Body of pancreas (tissue), 4 donors: ENCODE measurements at regions not wholly inside any gene's neighbourhood (a gene's known extent, or its start where the extent isn't known, plus 50 kb on each side); places are given as distances from the start of the nearest gene placed in this dataset.
"Not testable (repeated sequence)": the region's sequence is repeated elsewhere in the genome, so short reads cannot be mapped to it uniquely, and the experiment has no call there.

ENCODE experiments used
- ATAC-seq: fragments of 150-250 bp; one replicate; pipeline ENCODE4 v1.9.1; 2016
- DNase-seq, 4 donors: peaks; one replicate each; pipeline ENCODE4 v3.0.0-alpha.2; 2019
- H3K27ac ChIP-seq, 4 donors: fragments of 200-600 bp; sonication (generic); 1 replicate in 3 of 4; 2 replicates in 1 of 4; pipeline versions ENCODE4 v1.5.1 to v1.6.1; 2016 to 2019; ENCODE audit warnings: mild to moderate bottlenecking in 1 of 4, mixed read lengths in 1 of 4, moderate library complexity in 1 of 4
- H3K27me3 ChIP-seq, 2 donors: fragments of 200-600 bp; sonication (generic); one replicate each; pipeline ENCODE4 v1.6.0; 2016; ENCODE audit warnings: mild to moderate bottlenecking in 1 of 2
- H3K36me3 ChIP-seq, 2 donors: fragments of 200-600 bp; sonication (generic); replicated peaks in 1 of 2; 2 replicates each; pipeline ENCODE4 v1.5.1; 2016; ENCODE audit warnings: low read depth in 2 of 2; ENCODE audit not compliant: insufficient read depth in 1 of 2
- H3K4me1 ChIP-seq: fragments of 200-600 bp; sonication (generic); one replicate; pipeline ENCODE4 v1.6.0; 2016
- H3K4me3 ChIP-seq, 2 donors: fragments of 200-600 bp; sonication (generic); 1 replicate in 1 of 2; 2 replicates in 1 of 2; pipeline ENCODE4 v1.5.1; 2016 to 2019
- H3K9me3 ChIP-seq, 3 donors: fragments of 200-600 bp; sonication (generic); 1 replicate in 2 of 3; 2 replicates in 1 of 3; pipeline ENCODE4 v1.5.1; 2016
- WGBS, 2 donors: methylation state at CpG; one replicate each; pipeline ENCODE4 v1.1.5; 2017; 5-methylcytosine and 5-hydroxymethylcytosine counted together
- intact Hi-C: fragments of 100-400 bp; cut with DNase I; formaldehyde crosslinking; loops from one replicate; pipeline ENCODE4 v1.15.1; 2023

GRCh38 chr17:16839242-16840175 is 132.4 kb downstream of the TNFRSF13B start:
- H3K4me3 ChIP-seq, H3K27ac ChIP-seq, H3K4me1 ChIP-seq, H3K36me3 ChIP-seq, H3K9me3 ChIP-seq, DNase-seq, H3K27me3 ChIP-seq, intact Hi-C loops, ATAC-seq: not testable (repeated sequence)
- WGBS, 2 donors = 67 to 86% methylated on average over 2 to 5 of the region's 16 CpGs

- H3K27ac ChIP-seq, H3K36me3 ChIP-seq, DNase-seq, ATAC-seq, H3K4me1 ChIP-seq, H3K9me3 ChIP-seq, H3K4me3 ChIP-seq, H3K27me3 ChIP-seq, intact Hi-C loops: not testable (repeated sequence)
- WGBS, 2 donors = no CpG with 5 or more reads among the region's 6 CpGs
Observed at GRCh38 chr17:16838795-16839194, 133.1 kb downstream of the TNFRSF13B start.

GRCh38 chr17:16838287-16838686 is 133.6 kb downstream of the TNFRSF13B start:
- intact Hi-C loops, H3K36me3 ChIP-seq, H3K27ac ChIP-seq, H3K9me3 ChIP-seq, H3K4me3 ChIP-seq, H3K4me1 ChIP-seq, DNase-seq, H3K27me3 ChIP-seq: not testable (repeated sequence)
- WGBS, 2 donors = 49 to 64% methylated on average over 3 to 4 of the region's 9 CpGs
- peak; percentile 27 for ATAC-seq

GRCh38 chr17:16837468-16838266 is 134.3 kb downstream of the TNFRSF13B start:
- ATAC-seq, H3K4me3 ChIP-seq, intact Hi-C loops, H3K4me1 ChIP-seq, H3K27ac ChIP-seq, H3K27me3 ChIP-seq, DNase-seq, H3K36me3 ChIP-seq, H3K9me3 ChIP-seq: not testable (repeated sequence)
- WGBS, 2 donors = 37 to 47% methylated on average over 7 to 9 of the region's 11 CpGs

- not testable (repeated sequence) for DNase-seq
Observed at GRCh38 chr17:16836315-16836915, 135.5 kb downstream of the TNFRSF13B start.

GRCh38 chr17:16833517-16833916 is 138.4 kb downstream of the TNFRSF13B start:
- H3K36me3 ChIP-seq, H3K4me3 ChIP-seq, intact Hi-C loops, H3K27me3 ChIP-seq, H3K27ac ChIP-seq, DNase-seq, ATAC-seq, H3K9me3 ChIP-seq, H3K4me1 ChIP-seq: not testable (repeated sequence)
- WGBS, 2 donors = 81 to 87% methylated on average over 8 of the region's 12 CpGs

More at GRCh38 chr17:16836315-16836915, 135.5 kb downstream of the TNFRSF13B start:
- H3K4me1 ChIP-seq, H3K27ac ChIP-seq, H3K36me3 ChIP-seq, H3K27me3 ChIP-seq, H3K4me3 ChIP-seq, intact Hi-C loops, H3K9me3 ChIP-seq, ATAC-seq: not testable (repeated sequence)
- WGBS, 2 donors = 30% methylated on average over 3 of the region's 12 CpGs; no CpG with 5 or more reads in 1 of the 2 donors

GRCh38 chr17:16832853-16833252 is 139.1 kb downstream of the TNFRSF13B start:
- H3K9me3 ChIP-seq, H3K27me3 ChIP-seq, H3K4me1 ChIP-seq, ATAC-seq, H3K27ac ChIP-seq, H3K36me3 ChIP-seq, intact Hi-C loops, H3K4me3 ChIP-seq: not testable (repeated sequence)
- WGBS, 2 donors = 21 to 36% methylated on average over 5 of the region's 8 CpGs
- DNase-seq = peak in 1 of 4 donors; percentile 16

GRCh38 chr17:16832206-16832605 is 139.7 kb downstream of the TNFRSF13B start:
- ATAC-seq, H3K27me3 ChIP-seq, H3K4me3 ChIP-seq, DNase-seq, intact Hi-C loops, H3K36me3 ChIP-seq, H3K27ac ChIP-seq, H3K4me1 ChIP-seq, H3K9me3 ChIP-seq: not testable (repeated sequence)
- WGBS, 2 donors = 60 to 90% methylated on average over 2 to 12 of the region's 14 CpGs

GRCh38 chr17:16830770-16831169 is 140.7 kb downstream of the CCDC144A start:
- H3K27ac ChIP-seq, H3K4me1 ChIP-seq, H3K27me3 ChIP-seq, H3K4me3 ChIP-seq, intact Hi-C loops, H3K36me3 ChIP-seq, H3K9me3 ChIP-seq, ATAC-seq, DNase-seq: not testable (repeated sequence)
- WGBS, 2 donors = 46 to 63% methylated on average over 4 to 6 of the region's 6 CpGs

GRCh38 chr17:16830219-16830618 is 140.2 kb downstream of the CCDC144A start:
- intact Hi-C loops, H3K4me3 ChIP-seq, DNase-seq, H3K36me3 ChIP-seq, H3K27ac ChIP-seq, H3K9me3 ChIP-seq, H3K27me3 ChIP-seq, ATAC-seq, H3K4me1 ChIP-seq: not testable (repeated sequence)
- WGBS, 2 donors = 40% methylated on average over 1 of the region's 12 CpGs; no CpG with 5 or more reads in 1 of the 2 donors
